ENCODE measurements at regions not wholly inside any gene's neighbourhood (a gene's known extent, or its start where the extent isn't known, plus 50 kb on each side); places are given as distances from the start of the nearest gene placed in this dataset.
"Not testable (repeated sequence)": the region's sequence is repeated elsewhere in the genome, so short reads cannot be mapped to it uniquely, and the experiment has no call there.

DNA sequence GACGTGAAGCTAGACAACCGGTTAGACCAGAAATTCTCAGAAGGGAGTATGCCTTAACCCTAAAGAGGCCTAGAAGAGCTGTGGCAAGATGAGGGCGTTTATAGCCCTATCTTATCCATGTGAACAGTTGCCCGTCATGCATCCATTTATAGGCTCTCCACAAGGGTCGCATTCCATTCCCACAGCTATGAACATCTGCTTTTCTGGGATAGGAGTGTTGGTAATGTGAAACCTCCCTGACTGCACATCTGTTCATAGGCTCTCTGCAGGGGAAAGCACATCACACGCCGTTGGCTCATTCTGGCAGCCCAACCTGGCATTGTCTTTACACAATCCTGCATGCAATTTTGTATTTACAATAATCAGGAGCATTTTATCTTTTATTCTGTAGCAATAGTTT, 485.6 kb downstream of the ACTR3B start:
- not testable (repeated sequence) for DNase-seq

DNA sequence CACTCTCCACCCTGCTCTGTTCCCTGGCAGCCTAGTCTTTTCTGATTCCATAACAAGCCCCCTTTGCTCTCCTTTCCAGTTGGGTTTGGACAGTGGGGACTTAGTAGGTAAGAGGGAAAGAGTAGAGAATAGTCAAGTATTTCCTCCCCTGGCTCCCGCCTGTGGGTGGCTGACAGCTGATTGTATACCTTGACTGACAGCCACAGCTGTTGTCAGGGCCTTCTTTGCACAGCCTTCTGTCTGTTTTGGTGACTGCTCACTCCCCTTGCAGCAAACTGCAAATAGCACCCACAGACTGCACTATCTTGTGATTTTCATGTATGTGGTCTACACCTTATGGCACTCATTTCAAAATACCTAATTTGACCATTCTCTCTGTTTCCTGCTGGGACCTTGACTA, 486.3 kb downstream of the ACTR3B start:
- no peak for DNase-seq

DNA sequence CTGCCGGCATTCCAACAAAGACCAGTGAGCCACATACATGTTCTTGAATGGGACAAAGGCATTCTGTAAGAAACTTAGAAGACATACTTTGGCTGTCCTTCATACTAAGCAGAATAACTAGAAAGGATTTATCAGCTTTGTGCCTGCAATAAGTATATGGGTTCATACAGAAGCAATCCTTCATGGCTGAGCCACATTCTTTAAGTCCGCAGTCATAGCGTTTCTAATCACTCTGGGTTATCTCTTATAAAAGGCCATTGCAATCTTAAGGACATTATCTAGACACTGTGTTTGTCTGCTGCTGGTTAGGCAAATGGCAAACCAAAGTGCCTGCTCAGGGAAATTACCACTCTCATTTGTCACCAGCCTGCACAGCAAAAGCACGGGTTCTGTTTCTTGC, 488.4 kb downstream of the ACTR3B start:
- no peak for DNase-seq

DNA sequence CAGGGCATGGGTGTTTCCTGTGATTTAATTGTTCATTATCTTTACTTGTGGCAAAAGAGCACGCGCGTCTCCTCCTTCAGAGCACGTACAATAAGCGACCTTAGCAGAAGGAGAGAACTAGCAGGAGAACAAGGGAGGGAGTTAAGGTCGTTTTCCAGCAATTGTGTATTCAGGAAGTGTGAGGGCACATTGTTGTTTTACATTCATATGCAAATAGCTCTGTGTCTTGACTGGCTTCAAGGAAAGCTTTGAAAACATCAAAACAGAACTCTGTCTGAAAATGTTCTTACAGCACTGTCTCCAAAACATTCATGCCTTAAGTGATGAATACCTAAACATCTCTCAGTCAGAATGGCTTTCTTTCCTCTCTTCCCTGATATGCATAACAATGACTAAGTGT, 499.1 kb downstream of the ACTR3B start:
- DNase-seq = no peak

GRCh38 chr7:153276394-153276793, 516.8 kb downstream of the ACTR3B start:
- no peak for DNase-seq

- DNase-seq = no peak
These were observed 527.2 kb downstream of the ACTR3B start for GRCh38 chr7:153286763-153287162.

DNA sequence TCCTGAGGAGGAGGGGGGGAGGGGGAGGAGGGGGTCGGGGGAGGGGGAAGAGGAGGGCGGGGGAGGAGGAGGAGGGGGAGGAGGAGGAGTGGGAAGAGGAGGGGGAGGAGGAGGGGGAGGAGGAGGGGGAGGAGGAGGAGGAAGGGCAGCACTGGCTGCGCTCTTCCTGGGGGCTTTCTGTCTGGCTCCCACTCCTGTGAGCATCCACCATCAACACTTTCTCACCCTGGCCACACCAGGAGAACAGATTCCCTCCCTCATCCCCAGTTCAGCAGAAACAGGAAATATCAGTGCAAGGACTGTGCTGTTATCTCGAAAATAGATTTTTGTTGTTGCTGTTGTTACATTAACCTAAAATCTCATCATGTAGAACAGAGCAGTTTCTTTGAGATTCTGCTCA, 530.5 kb downstream of the ACTR3B start:
- DNase-seq = no peak

DNA sequence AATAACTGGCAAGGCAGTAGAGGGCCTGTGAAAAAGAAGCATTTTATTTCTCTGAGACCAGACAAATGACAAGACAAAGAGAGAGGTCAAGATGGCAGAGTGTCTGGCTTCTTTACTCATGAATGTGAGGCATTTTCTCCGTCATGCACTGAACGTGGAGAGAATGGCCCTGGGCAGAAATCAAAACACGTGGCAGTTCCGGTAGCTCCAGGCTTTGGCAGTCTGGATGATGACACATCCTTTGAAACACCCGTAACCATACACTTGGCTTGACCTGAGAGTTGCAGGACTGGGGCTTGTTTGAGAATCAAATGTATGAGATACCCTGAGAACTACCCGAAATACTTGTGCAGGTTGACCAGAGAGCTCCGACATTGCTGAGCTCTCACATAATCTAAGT, 537.6 kb downstream of the ACTR3B start:
- DNase-seq = no peak

DNA sequence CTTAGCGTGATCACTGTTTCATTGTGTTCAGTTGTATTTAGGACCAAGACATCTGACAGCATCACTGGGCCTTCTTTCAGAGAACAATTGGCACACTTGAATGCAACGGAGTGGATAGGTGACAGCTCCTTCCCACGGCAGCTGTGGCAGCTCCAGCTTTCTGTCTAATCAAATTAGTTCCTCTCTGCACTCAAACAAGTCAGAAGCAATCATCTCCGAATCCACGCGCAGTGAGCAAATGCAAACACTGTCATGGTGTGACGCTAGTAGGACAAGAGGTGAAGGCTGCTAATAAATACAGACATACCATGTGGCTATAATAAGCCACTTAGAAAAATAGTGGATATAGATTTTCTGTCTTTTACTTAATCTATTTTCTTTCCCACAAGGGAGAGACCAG, 542.4 kb downstream of the ACTR3B start:
- no peak for DNase-seq

DNA sequence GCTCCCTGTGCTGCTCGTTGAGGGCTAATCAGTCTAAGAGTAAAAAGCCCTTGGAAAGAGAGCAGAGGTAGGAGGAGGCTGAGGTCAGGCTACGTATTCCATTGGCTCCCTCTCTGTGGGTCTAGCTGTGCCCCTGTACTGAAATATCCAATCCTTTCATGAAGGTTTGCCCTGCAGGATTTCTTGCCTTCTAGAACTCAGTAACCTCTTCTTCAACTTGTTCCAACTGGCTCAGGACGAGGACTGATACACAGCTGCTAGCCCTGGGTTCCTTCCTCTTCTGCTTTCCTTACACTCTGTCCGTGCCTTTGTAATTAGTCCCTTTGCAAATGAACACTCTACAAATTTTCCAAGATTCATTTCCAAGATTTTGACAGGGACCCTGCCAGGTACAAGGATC, 560.5 kb downstream of the ACTR3B start:
- no peak for DNase-seq

DNA sequence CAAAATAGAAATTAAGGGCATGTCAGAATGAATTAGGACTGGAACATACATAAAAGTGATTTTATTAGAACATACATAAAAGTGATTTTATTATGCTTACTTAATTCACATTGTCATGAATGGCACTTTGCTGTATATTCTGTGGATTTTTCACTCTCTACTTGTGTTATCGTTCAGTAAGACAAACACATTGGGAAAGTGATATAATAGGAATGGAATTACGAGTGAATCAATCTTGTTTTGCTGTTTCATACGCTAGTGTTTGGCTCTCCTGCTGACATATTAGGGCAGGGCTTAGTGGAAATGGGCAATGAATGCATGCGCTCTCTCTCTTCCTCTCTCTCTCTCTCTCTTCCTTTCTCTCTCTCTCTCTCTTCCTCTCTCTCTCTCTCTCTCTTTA, 561.1 kb downstream of the ACTR3B start:
- no peak for DNase-seq

DNA sequence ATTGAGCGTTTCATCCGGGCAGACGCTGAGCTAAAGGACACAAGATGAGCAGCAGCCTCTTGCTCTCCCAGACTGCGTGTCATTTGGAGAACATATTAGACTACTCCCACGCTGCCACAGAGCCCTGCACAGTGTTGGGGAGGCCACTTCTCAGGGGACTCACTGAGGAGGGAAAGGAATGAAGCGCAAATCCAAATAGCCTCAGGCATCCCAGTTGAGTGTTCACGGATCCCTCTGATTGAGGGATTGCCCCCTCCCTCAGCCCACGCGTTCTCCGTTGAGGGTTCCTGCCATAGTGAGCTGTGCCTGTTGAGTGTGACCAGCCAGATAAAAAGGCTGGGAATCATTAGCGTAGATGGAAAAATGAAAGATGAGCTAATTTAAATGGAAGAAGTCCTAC, 563.4 kb downstream of the ACTR3B start:
- DNase-seq = no peak

DNA sequence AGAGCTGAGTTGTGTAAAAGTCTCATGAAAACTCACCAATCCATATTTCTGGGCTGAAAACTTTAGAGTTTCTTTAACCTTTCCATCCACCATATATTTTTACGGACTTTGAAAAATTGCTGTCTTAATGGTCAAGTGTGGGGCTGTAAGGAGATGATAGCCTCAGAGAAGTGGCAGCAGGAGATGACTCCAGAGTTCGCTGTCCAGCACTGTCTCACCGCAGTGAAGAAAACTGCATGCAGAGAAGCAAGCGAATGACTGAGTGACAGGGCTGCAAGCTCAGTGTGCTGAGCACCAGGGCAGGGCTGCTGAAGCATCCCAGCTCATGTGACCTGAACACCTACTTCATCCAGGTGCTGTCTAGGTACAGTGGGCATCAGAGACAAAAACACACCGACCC, 564.5 kb downstream of the ACTR3B start:
- no peak for DNase-seq

GRCh38 chr7:153327683-153328082, 568.1 kb downstream of the ACTR3B start:
- DNase-seq = no peak

- DNase-seq = no peak
These were observed 571.9 kb downstream of the ACTR3B start for GRCh38 chr7:153331427-153331826.

DNA sequence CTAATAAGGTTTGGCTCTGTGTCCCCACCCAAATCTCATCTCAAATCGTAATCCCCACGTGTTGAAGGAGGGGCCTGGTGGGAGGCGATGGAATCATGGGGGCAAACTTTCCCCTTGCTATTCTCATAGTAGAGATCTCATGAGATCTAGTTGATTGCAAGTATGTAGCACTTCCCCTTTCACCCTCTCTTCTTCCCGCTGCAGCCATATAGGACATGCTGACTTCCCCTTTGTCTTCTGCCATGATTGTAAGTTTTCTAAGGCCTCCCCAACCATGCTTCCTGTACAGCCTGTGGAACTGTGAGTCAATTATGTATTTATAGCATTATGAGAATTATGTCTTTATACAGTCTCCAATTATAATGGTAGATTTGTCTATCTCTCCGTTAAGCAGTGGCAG, 594.5 kb downstream of the ACTR3B start:
- DNase-seq = no peak

DNA sequence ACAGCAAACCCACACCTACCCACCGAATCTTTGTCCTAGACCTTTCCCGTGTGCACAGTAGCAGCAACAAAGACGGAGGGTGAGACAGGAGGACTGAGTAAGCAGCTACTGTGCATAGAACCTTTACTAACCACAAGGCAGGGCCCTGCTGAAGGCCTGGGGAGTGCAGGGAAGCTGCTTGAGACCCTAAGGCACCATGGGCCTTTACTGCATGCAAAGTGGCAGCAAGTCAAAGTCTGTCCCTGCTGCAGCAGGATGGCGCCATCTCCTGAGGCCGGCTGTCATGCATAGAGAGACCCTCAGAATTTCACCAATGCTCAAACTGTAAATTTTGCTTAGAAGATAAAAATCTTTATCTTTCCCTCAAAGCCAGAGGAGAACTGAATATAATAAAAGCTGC, 610.5 kb downstream of the ACTR3B start:
- no peak for DNase-seq

GRCh38 chr7:153380636-153381035, 621.1 kb downstream of the ACTR3B start:
- DNase-seq = no peak

DNA sequence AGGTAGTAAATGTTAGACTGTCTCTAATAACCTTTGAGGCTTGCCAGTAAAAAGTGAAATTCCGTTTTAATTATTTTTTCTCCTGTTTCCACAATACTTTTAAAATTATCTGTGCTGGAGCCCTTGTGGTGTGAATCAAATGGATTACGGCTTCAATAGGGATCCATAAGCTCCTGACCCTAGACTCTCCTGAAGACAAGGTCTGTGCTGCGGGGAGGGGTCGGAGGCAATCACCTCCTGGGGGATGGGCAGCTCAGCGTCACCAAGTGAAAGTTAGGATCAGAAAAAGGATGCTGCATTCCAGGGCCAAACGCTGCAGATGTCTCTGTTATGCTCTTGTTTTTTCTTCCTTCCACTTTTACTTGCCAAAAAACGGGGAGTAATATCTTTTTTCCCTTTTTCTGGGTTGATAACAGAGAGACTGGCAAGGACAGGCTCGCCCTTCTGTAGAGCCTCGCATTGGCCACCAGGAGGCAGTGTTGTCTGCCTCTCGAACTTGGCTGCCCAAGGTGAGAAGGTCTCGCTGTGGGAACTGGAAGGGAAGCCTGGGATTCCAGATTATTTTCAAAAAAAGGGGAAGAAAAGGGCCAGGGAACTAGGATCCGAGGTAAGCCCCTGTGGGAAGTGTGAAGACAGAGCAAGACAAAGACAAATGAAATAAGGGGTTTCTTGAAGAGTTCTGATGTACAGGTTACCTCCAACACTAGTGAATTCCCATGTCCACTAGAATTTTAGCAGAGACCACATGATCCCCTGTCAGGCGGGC, 621.9 kb downstream of the ACTR3B start:
- no peak for DNase-seq

GRCh38 chr7:153382641-153383101, 623.1 kb downstream of the ACTR3B start:
- no peak for DNase-seq

- DNase-seq = no peak
These were observed 624.2 kb downstream of the ACTR3B start for GRCh38 chr7:153383781-153384180.

DNA sequence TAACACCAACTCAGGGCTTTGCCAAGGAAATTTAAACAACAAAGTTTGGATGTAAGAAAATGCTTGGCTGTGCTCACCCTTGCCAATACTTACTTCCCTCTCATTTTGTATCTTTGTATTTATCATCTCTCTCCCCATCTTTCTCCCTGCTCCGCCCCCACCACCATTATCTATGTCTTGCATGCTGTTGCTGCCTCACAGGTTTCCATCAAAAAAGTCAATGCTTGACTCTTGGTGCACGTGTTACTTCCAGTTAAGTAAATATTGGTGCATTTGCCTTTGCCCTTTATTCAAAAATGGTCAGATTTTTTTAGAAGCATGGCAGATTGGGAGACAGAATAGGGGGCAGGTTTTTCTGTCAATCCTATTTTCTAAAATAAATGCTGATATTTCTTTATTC, 626.0 kb downstream of the ACTR3B start:
- no peak for DNase-seq

DNA sequence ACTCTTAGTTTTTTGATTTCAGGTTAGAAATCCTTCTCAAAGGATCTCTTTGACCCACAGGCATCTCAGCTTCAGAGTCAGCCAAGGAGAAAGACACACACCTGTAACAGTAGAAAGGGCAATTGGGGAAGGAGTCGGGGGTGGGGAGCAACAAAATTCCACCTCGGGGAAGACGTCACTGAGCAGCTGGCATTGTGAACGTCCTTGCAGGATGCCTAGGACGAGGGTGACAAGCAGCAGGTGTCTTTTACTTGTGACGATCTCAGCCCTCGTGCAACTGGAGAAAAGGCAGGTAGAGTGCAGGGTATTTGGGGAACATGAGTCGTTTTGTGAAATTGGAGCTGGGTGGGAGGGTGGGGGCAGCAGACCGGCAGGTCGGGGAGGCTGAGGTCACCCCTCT, 627.0 kb downstream of the ACTR3B start:
- no peak for DNase-seq

DNA sequence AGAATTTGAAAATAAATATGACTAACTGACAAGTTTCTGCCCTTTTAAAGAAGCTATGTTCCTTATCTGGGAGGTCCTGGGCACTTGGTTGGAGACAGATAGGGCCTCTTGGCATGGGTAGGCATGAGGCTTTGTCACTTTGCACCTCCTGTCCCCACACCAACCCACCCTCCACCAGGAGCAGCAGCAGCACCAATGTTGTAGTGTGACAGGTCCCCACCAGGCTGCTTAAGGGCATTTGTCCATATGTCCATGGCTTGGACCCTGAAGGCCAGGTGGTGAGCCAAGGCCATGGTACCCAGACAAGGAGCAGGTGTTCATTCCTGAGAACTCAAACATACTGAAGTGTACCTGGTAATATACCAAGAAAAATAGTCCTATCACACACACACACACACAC, 629.1 kb downstream of the ACTR3B start:
- no peak for DNase-seq

DNA sequence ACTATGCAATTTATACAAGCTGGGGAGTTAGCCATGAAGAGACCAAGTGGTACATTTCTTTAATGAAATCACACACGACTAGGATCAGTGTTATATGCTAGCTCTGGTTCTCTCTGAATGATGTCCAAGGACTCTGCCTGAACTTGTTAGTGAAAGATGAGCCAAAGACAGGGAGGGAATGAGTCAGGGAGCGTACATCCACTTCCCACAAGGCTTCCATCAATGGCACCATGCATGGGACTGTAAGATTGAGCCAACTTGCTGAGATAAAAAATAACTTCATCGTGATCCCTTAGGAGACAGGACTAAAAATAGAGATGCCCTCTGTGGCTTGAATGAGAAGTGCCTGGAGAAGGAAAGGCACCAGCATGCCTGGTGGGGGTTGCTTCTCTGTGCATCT, 629.7 kb downstream of the ACTR3B start:
- no peak for DNase-seq
